B cell (primary cell): ENCODE measurements at regions not wholly inside any gene's neighbourhood (a gene's known extent, or its start where the extent isn't known, plus 50 kb on each side); places are given as distances from the start of the nearest gene placed in this dataset.

Experiments used
- ATAC-seq: fragments of 200-7000 bp; cut with Tn5 transposase; one replicate; pipeline ENCODE4 v1.10.0; 2021; ENCODE audit warnings: low read depth, mild to moderate bottlenecking, moderate number of reproducible peaks, moderate library complexity
- CTCF ChIA-PET: fragments of 350-600 bp; sonication (Branson Sonifier 250); formaldehyde crosslinking; loops from one replicate; lab custom pipeline; 2021; ENCODE audit warnings: antibody characterized with exemption, inconsistent platforms; lab: Charles Lee
- POLR2A ChIA-PET: fragments of 350-600 bp; sonication (Branson Sonifier 250); formaldehyde crosslinking; loops from one replicate; lab custom pipeline; 2021; ENCODE audit warnings: antibody characterized with exemption; lab: Charles Lee
- DNase-seq: peaks from one replicate; pipeline ENCODE4 v3.0.0; 2013
- H2AFZ ChIP-seq: 2 replicates; pipeline ENCODE4 v1.6.1; 2012; ENCODE audit warnings: mild to moderate bottlenecking, low read depth, low read length; ENCODE audit not compliant: insufficient read depth, poor library complexity, severe bottlenecking
- H3K27ac ChIP-seq, 2 donors: 1 replicate in 1 of 2; 2 replicates in 1 of 2; pipeline ENCODE4 v1.5.1; 2012 to 2013; ENCODE audit warnings: low read length in 2 of 2, mild to moderate bottlenecking in 2 of 2, moderate library complexity in 1 of 2
- H3K27me3 ChIP-seq, 4 experiments: fragments of 200-600 bp in 1 of 4; sonication (generic) in 1 of 4; replicated peaks in 1 of 4; 1 replicate in 2 of 4; 2 replicates in 2 of 4; pipeline versions ENCODE4 v1.6.1 to v1.7.0; 2013 to 2016; ENCODE audit warnings: low read length in 3 of 4, mild to moderate bottlenecking in 2 of 4, mixed read lengths in 1 of 4, moderate library complexity in 1 of 4; ENCODE audit not compliant: insufficient read depth in 4 of 4, control insufficient read depth in 3 of 4; ENCODE audit errors: control extremely low read depth in 1 of 4
- H3K36me3 ChIP-seq, 2 experiments: replicated peaks in 1 of 2; 1 replicate in 1 of 2; 2 replicates in 1 of 2; pipeline versions ENCODE4 v1.6.1 to v1.7.1; 2013; ENCODE audit warnings: low read length in 1 of 2; ENCODE audit not compliant: insufficient read depth in 2 of 2, control insufficient read depth in 1 of 2; ENCODE audit errors: control extremely low read depth in 1 of 2, extremely low read depth in 1 of 2
- H3K4me1 ChIP-seq, 2 donors: fragments of 200-600 bp in 1 of 2; sonication (generic) in 1 of 2; 1 replicate in 1 of 2; 2 replicates in 1 of 2; pipeline versions ENCODE4 v1.5.1 to v1.6.1; 2013 to 2017; ENCODE audit warnings: low read length in 2 of 2; ENCODE audit not compliant: control insufficient read depth in 2 of 2, insufficient read depth in 2 of 2
- H3K4me2 ChIP-seq: replicated peaks from 2 replicates; pipeline ENCODE3; 2012; ENCODE audit warnings: mild to moderate bottlenecking, low read depth, low read length; ENCODE audit not compliant: poor library complexity, severe bottlenecking
- H3K4me3 ChIP-seq, 5 experiments: fragments of 200-600 bp in 1 of 5; sonication (generic) in 1 of 5; 1 replicate in 3 of 5; 2 replicates in 2 of 5; pipeline versions ENCODE4 v1.5.1 to v1.7.0; 2011 to 2016; ENCODE audit warnings: low read length in 4 of 5, mild to moderate bottlenecking in 4 of 5, low read depth in 2 of 5, control low read depth in 1 of 5, moderate library complexity in 1 of 5; ENCODE audit not compliant: insufficient read depth in 1 of 5; ENCODE audit errors: control extremely low read depth in 1 of 5, extremely low read depth in 1 of 5
- H3K79me2 ChIP-seq: fragments of 200-600 bp; sonication (generic); one replicate; pipeline ENCODE4 v1.6.0; 2016; ENCODE audit warnings: low read length; ENCODE audit not compliant: control insufficient read depth, insufficient read depth
- H3K9ac ChIP-seq: fragments of 200-600 bp; sonication (generic); 2 replicates; pipeline ENCODE4 v1.6.1; 2017; ENCODE audit warnings: mild to moderate bottlenecking, low read length, moderate library complexity
- H3K9me3 ChIP-seq, 3 donors: one replicate each; pipeline versions ENCODE4 v1.6.1 to v1.7.1; 2013; ENCODE audit warnings: low read length in 2 of 3; ENCODE audit not compliant: control insufficient read depth in 2 of 3, insufficient read depth in 1 of 3; ENCODE audit errors: control extremely low read depth in 1 of 3
- H4K20me1 ChIP-seq: 2 replicates; pipeline ENCODE4 v1.6.0; 2012; ENCODE audit warnings: mild to moderate bottlenecking, low read length; ENCODE audit not compliant: insufficient read depth, control insufficient read depth, poor library complexity, severe bottlenecking
- H3K27ac Mint-ChIP-seq: one replicate; pipeline ENCODE4 v1.8.0; 2021; ENCODE audit warnings: mixed read lengths
- H3K27me3 Mint-ChIP-seq: one replicate; pipeline ENCODE4 v1.8.0; 2021; ENCODE audit warnings: mixed read lengths
- H3K4me1 Mint-ChIP-seq: one replicate; pipeline ENCODE4 v1.8.0; 2021; ENCODE audit warnings: mixed read lengths
- H3K4me3 Mint-ChIP-seq: one replicate; pipeline ENCODE4 v1.8.0; 2021; ENCODE audit warnings: mixed read lengths
- H3K9me3 Mint-ChIP-seq: one replicate; pipeline ENCODE4 v1.8.0; 2022; ENCODE audit warnings: mixed read lengths; ENCODE audit not compliant: insufficient read depth
- EZH2 ChIP-seq: IDR thresholded peaks from 2 replicates; pipeline ENCODE4 v1.6.1; 2012; ENCODE audit warnings: borderline replicate concordance, low read depth, mild to moderate bottlenecking, moderate library complexity, low read length; ENCODE audit not compliant: insufficient read depth, poor library complexity, severe bottlenecking
- WGBS: methylation state at CpG from one replicate; pipeline ENCODE4 v1.1.5; 2013; ENCODE audit warnings: missing lambda C conversion rate; ENCODE audit not compliant: insufficient coverage; 5-methylcytosine and 5-hydroxymethylcytosine counted together
- intact Hi-C: fragments of 100-400 bp; cut with micrococcal nuclease; formaldehyde crosslinking; loops from one replicate; pipeline ENCODE4 v1.10.0; 2022
- TF ChIP-seq, protein P1 (sequence below): fragments of 200-600 bp; IDR thresholded peaks from one replicate; pipeline ENCODE4 v1.8.0; 2022; ENCODE audit warnings: antibody characterized with exemption, mild to moderate bottlenecking

DNA sequence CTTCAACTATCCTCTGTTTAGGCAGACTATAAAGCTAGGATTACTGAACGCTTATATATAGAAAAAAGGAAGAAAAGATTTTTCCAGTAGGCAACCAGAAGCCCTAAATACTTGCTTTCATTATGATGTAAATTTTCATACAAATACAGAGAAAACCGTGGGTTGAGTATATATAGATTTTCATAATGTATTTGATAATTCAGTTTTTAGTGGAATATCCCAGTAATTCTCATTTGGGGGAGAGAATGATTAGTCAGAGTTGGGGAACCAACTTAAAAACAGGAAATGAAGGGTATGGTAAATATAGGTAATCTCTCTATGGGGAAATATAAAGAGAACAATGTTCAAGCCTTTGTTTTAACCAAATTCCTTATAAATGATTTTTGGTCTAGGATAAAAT is 154.0 kb upstream of the CITED2 start:
- no peak for ATAC-seq
- Mint-ChIP-seq H3K9me3 (no peaks in the 10 kb centered on the region), H3K4me3 (no peak overlapping the region), H3K27me3 (no peaks in the 10 kb centered on the region), H3K4me1 (peaks cover 5% of the 10 kb centered on the region), H3K27ac (no peak overlapping the region)
- no CpG with 5 or more reads among the region's 2 CpGs for WGBS
- H3K9ac ChIP-seq = no peak overlapping the region
- no peaks in the 10 kb centered on the region for H3K27me3 ChIP-seq
- no peaks in the 10 kb centered on the region for H3K79me2 ChIP-seq
- H3K4me1 ChIP-seq = no peaks in the 10 kb centered on the region
- TF ChIP-seq, protein P1, sequence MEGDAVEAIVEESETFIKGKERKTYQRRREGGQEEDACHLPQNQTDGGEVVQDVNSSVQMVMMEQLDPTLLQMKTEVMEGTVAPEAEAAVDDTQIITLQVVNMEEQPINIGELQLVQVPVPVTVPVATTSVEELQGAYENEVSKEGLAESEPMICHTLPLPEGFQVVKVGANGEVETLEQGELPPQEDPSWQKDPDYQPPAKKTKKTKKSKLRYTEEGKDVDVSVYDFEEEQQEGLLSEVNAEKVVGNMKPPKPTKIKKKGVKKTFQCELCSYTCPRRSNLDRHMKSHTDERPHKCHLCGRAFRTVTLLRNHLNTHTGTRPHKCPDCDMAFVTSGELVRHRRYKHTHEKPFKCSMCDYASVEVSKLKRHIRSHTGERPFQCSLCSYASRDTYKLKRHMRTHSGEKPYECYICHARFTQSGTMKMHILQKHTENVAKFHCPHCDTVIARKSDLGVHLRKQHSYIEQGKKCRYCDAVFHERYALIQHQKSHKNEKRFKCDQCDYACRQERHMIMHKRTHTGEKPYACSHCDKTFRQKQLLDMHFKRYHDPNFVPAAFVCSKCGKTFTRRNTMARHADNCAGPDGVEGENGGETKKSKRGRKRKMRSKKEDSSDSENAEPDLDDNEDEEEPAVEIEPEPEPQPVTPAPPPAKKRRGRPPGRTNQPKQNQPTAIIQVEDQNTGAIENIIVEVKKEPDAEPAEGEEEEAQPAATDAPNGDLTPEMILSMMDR = no peak
- TF ChIP-seq EZH2 = no peak
- POLR2A ChIA-PET = no interaction called here
- intact Hi-C loops = no loop called here
- H3K9me3 ChIP-seq = no peaks in the 10 kb centered on the region
- CTCF ChIA-PET = no interaction called here
- no peak overlapping the region for H2AFZ ChIP-seq
- no peak overlapping the region for H3K4me2 ChIP-seq
- no peaks in the 10 kb centered on the region for H3K36me3 ChIP-seq
- H3K4me3 ChIP-seq = no peak overlapping the region
- H3K27ac ChIP-seq = no peak overlapping the region
- no peaks in the 10 kb centered on the region for H4K20me1 ChIP-seq
- no peak for DNase-seq

DNA sequence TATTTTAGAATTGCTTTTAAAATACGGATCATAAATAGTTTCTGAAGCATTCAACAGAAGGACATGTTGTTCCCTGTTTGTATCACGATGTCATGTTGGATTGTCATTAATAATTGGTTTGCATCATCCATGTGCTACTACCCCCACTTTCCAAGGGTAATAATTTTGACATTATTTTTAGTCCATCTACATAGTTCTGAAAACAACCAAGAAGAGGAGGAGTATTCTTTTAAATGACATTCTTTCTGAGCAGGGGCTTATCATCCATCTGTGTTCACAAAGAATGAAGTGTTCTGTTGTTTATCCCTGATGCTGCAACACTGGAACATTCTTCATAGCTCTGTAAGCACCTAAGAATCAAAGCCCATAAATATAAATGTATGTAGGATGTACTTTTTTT is 151.0 kb upstream of the CITED2 start:
- ChIA-PET CTCF (no interaction called here), POLR2A (no interaction called here)
- ATAC-seq = no peak
- no peak overlapping the region for H3K4me3 ChIP-seq
- no peak overlapping the region for H3K4me2 ChIP-seq
- Mint-ChIP-seq H3K27me3 (no peaks in the 10 kb centered on the region), H3K9me3 (no peaks in the 10 kb centered on the region), H3K4me1 (no peaks in the 10 kb centered on the region), H3K4me3 (no peak overlapping the region), H3K27ac (no peak overlapping the region)
- no peaks in the 10 kb centered on the region for H3K27me3 ChIP-seq
- H3K4me1 ChIP-seq = no peaks in the 10 kb centered on the region
- H3K27ac ChIP-seq = no peak overlapping the region
- no peak overlapping the region for H3K9ac ChIP-seq
- WGBS = no CpG with 5 or more reads among the region's 2 CpGs
- no peaks in the 10 kb centered on the region for H3K36me3 ChIP-seq
- no peak for DNase-seq
- no peaks in the 10 kb centered on the region for H3K79me2 ChIP-seq
- no peak overlapping the region for H2AFZ ChIP-seq
- no peaks in the 10 kb centered on the region for H3K9me3 ChIP-seq
- H4K20me1 ChIP-seq = no peaks in the 10 kb centered on the region
- intact Hi-C loops = no loop called here
- TF ChIP-seq, protein P1 = no peak
- TF ChIP-seq EZH2 = no peak
